ENCODE measurements at regions not wholly inside any gene's neighbourhood (a gene's known extent, or its start where the extent isn't known, plus 50 kb on each side); places are given as distances from the start of the nearest gene placed in this dataset.
"Not testable (repeated sequence)": the region's sequence is repeated elsewhere in the genome, so short reads cannot be mapped to it uniquely, and the experiment has no call there.

DNA sequence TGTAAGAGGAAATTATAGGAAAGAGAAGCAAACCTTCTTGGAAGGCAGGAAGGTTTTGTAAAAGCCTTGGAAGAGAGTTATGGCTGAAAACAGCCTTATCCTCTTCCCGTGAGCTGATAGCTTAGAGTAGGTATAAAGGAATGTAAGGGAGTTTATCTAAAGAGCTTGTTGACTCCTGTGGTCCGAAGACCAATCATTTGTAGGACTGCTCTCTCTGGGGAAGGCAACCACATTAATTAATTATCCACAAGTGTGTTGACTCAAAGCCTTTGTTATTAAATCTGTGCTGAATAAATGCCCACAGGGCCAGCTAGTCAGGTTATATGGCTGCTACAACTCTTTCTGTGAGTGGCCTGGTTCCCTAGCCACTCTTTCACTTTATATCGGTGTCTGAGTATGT is 452.1 kb upstream of the RASGRP1 start:
- H3K27me3 Mint-ChIP-seq (ENCODE audit: low read depth): peaks cover 11% of the 10 kb centered on the region
- H3K9me3 Mint-ChIP-seq: peaks cover 2% of the 10 kb centered on the region
- no peaks in the 10 kb centered on the region for H3K4me1 Mint-ChIP-seq (ENCODE audit: low read depth)
- H3K4me3 Mint-ChIP-seq: no peak overlapping the region
- no peak overlapping the region for H3K27ac Mint-ChIP-seq
- H3K36me3 Mint-ChIP-seq (ENCODE audit: low read depth): no peaks in the 10 kb centered on the region

DNA sequence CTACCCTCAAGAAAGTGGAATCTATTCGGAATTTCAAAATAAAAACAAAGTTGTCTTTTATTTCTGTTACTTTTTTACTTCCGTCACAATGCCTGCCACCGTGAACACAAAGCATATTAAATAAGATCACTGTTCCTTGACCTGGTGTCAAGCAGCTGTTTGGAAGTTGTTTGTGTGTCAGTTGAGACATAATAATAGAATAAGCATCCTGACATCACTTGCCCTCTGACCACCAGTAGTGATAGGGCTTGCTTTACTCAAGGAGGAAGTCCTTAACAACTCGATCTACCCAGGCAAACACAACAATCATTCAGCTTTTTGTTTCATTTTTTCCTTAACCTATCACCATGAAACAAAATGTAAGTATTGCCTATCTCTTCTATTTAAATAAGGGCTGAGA is 454.4 kb upstream of the RASGRP1 start:
- H3K4me1 Mint-ChIP-seq (ENCODE audit: low read depth): no peaks in the 10 kb centered on the region
- H3K4me3 Mint-ChIP-seq: no peak overlapping the region
- H3K27ac Mint-ChIP-seq: no peak overlapping the region
- H3K9me3 Mint-ChIP-seq: no peaks in the 10 kb centered on the region
- peaks cover 11% of the 10 kb centered on the region for H3K27me3 Mint-ChIP-seq (ENCODE audit: low read depth)
- no peaks in the 10 kb centered on the region for H3K36me3 Mint-ChIP-seq (ENCODE audit: low read depth)

DNA sequence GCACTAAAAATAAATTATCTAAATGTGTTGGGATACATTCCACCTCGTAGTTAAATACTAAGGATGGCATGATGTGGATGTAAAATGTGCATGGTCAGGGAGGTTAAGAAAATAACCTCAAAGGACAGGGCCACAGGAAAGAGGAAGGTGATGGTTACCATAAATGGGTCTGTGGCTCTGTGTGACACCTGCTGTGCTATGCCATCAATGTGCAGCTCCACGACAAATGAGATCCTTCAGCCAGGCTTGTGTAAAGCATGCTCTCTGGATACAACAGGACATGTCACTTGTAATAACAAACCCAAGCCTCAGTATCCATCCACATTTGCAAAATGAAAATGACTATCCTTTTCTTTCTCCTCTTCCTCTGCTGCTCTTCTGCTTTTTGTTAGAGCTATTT is 456.7 kb upstream of the RASGRP1 start:
- Mint-ChIP-seq H3K36me3 (ENCODE audit: low read depth) (no peaks in the 10 kb centered on the region), H3K4me1 (ENCODE audit: low read depth) (no peaks in the 10 kb centered on the region), H3K9me3 (no peaks in the 10 kb centered on the region), H3K27ac (no peak overlapping the region), H3K4me3 (no peak overlapping the region), H3K27me3 (ENCODE audit: low read depth) (peaks cover 11% of the 10 kb centered on the region)

DNA sequence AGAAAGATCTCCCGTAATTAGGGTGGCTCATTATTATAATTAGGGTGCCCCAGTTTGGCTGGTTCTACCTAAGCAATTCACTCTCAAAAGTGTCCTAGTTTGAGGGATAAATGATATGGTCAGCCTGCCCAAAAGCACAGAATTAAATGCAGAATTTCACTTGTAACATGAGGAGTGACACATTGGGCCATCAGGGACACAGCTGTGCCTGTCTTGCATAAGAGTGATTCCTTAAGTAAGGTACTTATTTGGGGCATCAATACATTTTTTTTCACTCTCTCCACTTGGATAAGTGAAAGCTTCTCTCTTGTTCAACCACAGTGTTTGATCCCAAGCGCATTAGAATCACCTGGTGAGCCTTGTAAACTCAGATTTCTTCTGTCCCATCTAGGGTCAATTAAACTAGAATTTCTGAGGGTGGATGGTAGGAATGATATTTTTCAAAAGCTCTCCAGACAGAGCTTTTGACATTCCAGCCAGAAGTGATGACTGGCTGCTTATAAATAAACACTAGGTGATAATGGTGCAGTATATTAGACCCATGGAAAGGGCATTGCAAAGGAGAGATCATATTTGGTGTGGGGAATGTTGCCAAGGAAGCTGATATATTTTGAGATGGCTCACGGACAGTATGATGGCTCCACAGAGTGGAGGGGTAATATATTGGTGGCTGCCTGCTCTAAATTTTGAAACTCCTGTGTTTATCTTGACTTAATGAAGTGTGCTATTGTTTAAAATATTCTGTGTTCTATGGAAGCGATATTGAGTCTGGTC is 458.1 kb upstream of the RASGRP1 start:
- Mint-ChIP-seq H3K36me3 (ENCODE audit: low read depth) (no peaks in the 10 kb centered on the region), H3K4me1 (ENCODE audit: low read depth) (no peaks in the 10 kb centered on the region), H3K4me3 (no peak overlapping the region), H3K9me3 (no peaks in the 10 kb centered on the region), H3K27ac (no peak overlapping the region), H3K27me3 (ENCODE audit: low read depth) (peaks cover 11% of the 10 kb centered on the region)

DNA sequence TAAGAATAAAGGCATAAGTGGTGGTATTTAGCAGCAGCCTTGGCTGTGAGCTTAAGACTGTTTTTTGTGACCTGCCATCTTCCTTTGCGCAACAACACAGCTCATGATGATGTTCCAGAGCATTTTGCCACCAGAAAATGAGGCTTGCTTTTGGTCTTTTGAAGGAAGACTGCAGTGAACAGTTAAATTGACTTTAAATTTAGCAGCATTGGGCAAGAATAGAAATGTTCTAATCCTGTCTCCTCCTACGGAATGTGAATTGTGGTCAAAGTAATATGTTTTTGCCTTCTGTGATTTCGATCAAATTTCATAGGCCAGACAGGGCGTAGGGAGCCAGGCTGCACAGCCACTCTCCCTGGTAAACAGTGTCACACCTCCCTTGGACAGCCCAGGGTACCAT is 460.7 kb upstream of the RASGRP1 start:
- H3K4me3 Mint-ChIP-seq: no peak overlapping the region
- no peaks in the 10 kb centered on the region for H3K9me3 Mint-ChIP-seq
- H3K36me3 Mint-ChIP-seq (ENCODE audit: low read depth): no peaks in the 10 kb centered on the region
- no peaks in the 10 kb centered on the region for H3K4me1 Mint-ChIP-seq (ENCODE audit: low read depth)
- H3K27ac Mint-ChIP-seq: no peak overlapping the region
- no peaks in the 10 kb centered on the region for H3K27me3 Mint-ChIP-seq (ENCODE audit: low read depth)

DNA sequence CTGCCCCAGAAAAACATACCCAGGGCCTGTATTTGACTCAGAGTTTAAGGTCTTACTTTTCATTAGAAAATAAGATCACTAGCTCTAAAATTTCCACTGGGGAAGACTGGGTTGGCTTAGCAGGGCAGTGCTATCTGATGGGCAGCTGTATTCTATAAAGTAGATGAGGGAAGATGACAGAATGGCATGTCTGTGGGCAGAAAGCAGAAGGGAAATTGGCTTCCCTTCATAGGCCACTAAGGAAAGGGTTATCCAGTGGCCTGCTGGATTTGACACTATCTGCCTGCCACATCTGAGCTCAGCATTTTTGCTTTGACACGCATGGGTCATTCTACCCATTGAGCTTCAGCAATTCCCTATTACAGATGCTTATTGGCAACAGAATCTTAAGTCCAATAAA is 461.3 kb upstream of the RASGRP1 start:
- H3K36me3 Mint-ChIP-seq (ENCODE audit: low read depth): no peaks in the 10 kb centered on the region

DNA sequence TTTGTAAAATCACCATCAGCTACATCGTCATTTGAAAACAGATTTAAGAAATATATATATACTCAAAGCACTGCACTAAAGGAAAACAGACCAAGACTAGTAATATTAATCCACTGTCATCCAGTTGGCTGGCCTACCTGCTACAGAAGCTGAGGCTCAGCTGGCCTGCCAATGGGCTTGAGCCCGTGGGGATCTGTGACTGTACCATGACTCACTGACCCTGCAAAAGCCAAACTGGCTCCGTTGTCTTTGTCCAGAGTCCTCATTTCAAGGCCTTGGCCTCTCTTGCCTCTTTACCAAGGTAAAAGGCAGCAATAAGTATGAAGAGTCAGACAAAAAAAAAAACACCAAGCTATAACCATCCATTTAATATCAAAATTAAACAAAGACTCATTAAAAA is 463.5 kb upstream of the RASGRP1 start:
- peaks cover 11% of the 10 kb centered on the region for H3K27me3 Mint-ChIP-seq (ENCODE audit: low read depth)
- no peaks in the 10 kb centered on the region for H3K9me3 Mint-ChIP-seq
- no peaks in the 10 kb centered on the region for H3K36me3 Mint-ChIP-seq (ENCODE audit: low read depth)
- no peak overlapping the region for H3K4me3 Mint-ChIP-seq
- H3K27ac Mint-ChIP-seq: no peak overlapping the region
- H3K4me1 Mint-ChIP-seq (ENCODE audit: low read depth): no peaks in the 10 kb centered on the region

More for the DNA sequence above, 461.3 kb upstream of the RASGRP1 start:
- no peaks in the 10 kb centered on the region for H3K9me3 Mint-ChIP-seq
- H3K4me1 Mint-ChIP-seq (ENCODE audit: low read depth): no peaks in the 10 kb centered on the region
- H3K27ac Mint-ChIP-seq: no peak overlapping the region
- no peak overlapping the region for H3K4me3 Mint-ChIP-seq
- H3K27me3 Mint-ChIP-seq (ENCODE audit: low read depth): peaks cover under 1% of the 10 kb centered on the region

DNA sequence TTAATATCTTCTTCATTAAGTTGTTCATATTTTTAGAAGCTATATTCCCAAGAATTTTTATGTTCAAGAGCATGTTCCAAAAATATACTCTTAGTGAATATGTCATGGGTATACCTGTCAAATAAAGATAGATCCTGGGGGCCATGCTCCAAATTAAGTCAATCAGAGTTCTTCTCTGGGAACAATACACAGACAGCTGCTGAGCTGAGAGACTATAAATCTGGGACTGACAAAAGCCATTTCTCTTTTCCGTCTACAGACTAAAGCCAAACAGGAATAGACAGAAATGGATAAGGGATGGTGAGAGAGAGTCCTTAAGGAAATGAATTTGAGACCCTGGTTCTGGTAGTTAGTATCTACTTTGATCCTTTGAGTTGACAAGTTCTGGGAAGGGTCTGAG is 465.1 kb upstream of the RASGRP1 start:
- Mint-ChIP-seq H3K27ac (no peak overlapping the region), H3K27me3 (ENCODE audit: low read depth) (peaks cover 16% of the 10 kb centered on the region), H3K9me3 (no peaks in the 10 kb centered on the region), H3K4me3 (no peak overlapping the region), H3K36me3 (ENCODE audit: low read depth) (no peaks in the 10 kb centered on the region), H3K4me1 (ENCODE audit: low read depth) (no peaks in the 10 kb centered on the region)

DNA sequence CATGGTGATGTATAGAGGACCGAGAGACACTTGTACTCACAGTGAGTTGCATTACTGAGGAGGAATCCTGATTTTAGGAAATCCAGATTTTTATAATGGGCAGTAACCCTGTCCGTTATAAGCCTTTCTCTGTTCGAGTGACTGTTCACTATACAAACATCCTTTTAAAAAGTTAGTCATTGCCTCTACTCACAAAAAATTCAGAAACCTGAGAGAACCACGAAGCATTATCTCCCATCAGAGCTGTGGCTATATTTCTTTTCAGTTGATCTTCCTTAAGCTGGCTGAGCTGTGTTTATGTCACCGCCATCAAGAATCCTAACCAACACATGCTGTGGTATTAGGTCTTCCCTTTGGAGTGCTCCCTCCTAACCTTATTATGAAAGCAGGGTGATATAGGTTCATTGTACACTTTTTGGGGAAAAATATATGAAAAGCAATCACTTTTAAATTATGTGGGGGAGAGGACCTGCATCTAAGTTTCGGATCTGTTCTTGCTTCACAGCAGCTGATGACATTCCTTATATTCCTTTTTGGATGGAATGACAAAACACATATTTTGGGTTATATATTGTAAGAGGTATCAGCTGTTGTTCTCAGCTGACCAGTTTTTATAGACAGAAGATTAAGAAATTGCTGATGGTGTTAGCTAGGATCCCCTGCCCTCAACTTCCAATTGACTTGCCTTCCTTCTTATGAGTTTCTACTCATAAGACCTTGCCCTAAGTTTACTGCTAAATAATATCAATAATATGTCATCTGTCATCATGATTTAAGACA is 465.9 kb upstream of the RASGRP1 start:
- Mint-ChIP-seq H3K27me3 (ENCODE audit: low read depth) (peaks cover 16% of the 10 kb centered on the region), H3K36me3 (ENCODE audit: low read depth) (no peaks in the 10 kb centered on the region), H3K27ac (no peak overlapping the region), H3K4me3 (no peak overlapping the region), H3K9me3 (no peaks in the 10 kb centered on the region), H3K4me1 (ENCODE audit: low read depth) (no peaks in the 10 kb centered on the region)

DNA sequence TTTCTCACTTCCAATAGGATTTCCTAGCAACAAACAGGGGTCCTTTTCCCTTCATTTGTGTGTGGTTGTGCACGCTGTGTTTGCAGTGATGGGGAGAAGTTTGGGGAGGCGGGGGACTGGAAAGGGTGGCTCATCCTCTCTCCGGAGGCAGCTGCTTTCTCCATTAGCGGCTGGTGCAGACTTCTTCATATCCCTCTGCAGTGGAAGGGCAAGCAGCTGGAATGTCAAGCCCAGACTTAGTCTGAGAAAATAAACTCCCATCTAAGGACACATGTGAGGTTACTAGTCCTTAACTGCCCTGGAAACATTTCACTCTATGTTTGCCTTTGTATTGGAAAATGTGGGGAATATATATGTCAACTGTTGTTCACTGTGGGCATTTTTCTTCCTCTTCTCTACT is 467.0 kb upstream of the RASGRP1 start:
- H3K4me1 Mint-ChIP-seq (ENCODE audit: low read depth): no peaks in the 10 kb centered on the region
- no peak overlapping the region for H3K27ac Mint-ChIP-seq
- no peaks in the 10 kb centered on the region for H3K9me3 Mint-ChIP-seq
- H3K4me3 Mint-ChIP-seq: no peak overlapping the region
- peaks cover 16% of the 10 kb centered on the region for H3K27me3 Mint-ChIP-seq (ENCODE audit: low read depth)
- H3K36me3 Mint-ChIP-seq (ENCODE audit: low read depth): no peaks in the 10 kb centered on the region

DNA sequence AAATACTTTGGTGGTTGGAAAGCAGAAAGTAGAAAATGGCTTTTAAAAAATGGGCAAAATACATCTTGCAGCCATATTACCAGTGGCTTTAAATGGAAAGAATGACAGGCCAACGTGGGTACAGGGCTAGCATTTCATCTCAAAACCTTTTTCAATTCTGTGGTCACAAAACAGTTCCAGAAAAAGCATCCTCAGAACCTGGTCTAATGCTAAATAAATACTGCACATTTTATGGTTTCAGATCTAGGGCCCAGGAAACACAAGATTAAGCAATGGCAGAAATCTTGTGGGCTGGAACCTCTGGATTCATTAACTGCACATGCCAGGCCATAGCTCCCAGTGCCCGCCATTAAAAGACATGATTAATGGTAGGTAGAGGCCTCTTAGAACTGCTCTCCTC is 470.2 kb upstream of the RASGRP1 start:
- Mint-ChIP-seq H3K4me3 (no peak overlapping the region), H3K27me3 (ENCODE audit: low read depth) (peaks cover 16% of the 10 kb centered on the region), H3K36me3 (ENCODE audit: low read depth) (no peaks in the 10 kb centered on the region), H3K4me1 (ENCODE audit: low read depth) (no peaks in the 10 kb centered on the region), H3K9me3 (no peaks in the 10 kb centered on the region), H3K27ac (no peak overlapping the region)

DNA sequence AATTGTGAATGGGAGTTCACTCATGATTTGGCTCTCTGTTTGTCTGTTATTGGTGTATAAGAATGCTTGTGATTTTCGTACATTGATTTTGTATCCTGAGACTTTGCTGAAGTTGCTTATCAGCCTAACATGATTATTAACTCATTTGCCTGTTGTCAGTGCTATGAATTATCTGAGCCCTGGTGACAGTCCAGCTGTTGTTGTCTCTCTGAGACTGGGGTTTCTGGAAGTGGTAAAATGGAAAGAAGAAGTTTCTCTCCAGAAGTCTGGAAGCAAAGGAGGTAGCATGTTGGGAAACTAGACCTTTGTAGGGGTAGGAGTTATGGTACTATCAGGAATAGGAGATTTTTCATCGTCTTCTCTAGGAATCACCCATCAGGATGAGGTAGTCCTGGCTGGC is 473.0 kb upstream of the RASGRP1 start:
- peaks cover 15% of the 10 kb centered on the region for H3K27me3 Mint-ChIP-seq (ENCODE audit: low read depth)
- not testable (repeated sequence) for H3K4me1 Mint-ChIP-seq (ENCODE audit: low read depth); H3K36me3 Mint-ChIP-seq (ENCODE audit: low read depth); H3K27ac Mint-ChIP-seq; H3K4me3 Mint-ChIP-seq; H3K9me3 Mint-ChIP-seq

DNA sequence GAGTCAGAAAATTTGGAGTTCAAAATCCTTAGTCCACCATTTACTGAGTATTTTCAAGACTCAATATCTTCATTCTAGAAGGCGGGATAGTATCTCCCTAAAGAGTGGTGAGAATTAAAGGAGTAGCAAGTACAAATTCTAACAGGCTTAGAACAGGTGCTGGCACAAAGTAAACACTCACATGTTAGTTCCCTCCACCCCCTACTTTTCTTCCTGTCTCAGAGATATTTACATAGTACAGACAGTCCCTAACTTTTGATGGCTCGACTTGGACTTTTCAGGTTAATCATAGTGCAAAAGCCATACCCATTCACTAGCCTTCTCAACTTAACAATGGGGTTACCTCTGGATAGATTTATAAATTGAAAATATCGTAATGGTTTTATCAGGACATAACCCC is 476.2 kb upstream of the RASGRP1 start:
- Mint-ChIP-seq H3K4me3 (no peak overlapping the region), H3K27ac (no peak overlapping the region), H3K9me3 (no peaks in the 10 kb centered on the region), H3K4me1 (ENCODE audit: low read depth) (no peaks in the 10 kb centered on the region), H3K27me3 (ENCODE audit: low read depth) (peaks cover 5% of the 10 kb centered on the region), H3K36me3 (ENCODE audit: low read depth) (no peaks in the 10 kb centered on the region)

DNA sequence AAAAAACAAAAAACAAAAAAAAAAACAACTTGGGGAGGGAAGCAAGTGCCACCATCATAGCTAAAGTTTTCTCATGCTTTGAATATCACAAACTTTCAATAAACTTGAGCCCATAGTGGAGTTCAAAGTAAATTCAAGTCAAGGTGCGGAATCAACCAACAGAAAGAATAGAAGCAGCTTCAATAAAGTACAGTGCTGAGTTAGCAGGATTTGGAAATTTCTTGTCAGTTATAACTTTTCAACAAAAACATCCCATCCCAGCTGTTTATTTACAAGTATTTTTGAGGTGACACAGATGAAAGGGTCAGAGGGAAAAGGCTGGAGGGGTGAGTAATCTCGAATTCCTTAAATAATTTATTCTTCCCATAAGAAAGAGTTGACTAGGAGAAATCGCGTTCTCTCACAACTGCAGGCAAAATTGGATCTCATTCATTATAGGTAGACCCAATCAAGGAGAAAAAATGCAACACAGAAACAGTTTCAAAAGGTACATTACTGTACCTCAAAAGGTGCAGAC is 477.4 kb upstream of the RASGRP1 start:
- Mint-ChIP-seq H3K9me3 (no peaks in the 10 kb centered on the region), H3K4me1 (ENCODE audit: low read depth) (no peaks in the 10 kb centered on the region), H3K36me3 (ENCODE audit: low read depth) (no peaks in the 10 kb centered on the region)

DNA sequence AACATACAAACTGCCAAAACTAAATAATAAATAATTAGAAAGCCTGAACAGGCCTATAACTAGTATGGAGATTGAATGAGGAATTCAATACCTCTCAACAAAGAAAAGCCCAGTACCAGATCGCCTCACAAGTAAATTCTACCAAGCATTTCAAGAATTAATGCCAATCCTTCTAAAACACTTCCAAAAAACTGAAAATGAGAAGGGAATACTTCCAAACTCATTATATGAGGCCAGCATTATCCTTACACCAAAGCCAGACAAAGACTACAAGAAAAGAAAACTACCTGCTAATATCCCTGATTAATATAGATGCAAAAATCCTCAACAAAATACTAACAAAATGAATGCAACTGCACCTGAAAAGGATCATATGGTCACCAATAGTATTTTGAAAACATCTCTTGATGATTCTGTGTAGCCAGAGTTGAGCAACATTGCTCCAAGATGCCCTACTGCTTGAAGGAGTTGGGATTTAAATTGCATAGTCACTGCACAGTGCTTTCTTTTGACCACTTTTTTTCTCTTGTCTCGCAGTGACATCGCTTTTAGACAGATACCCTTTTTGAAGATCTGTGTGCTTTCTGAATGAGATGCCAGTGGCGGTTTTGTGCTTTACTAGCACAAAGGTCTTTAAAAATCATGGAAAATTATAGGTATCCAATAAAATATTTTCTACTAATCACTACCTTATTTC is 487.2 kb upstream of the RASGRP1 start:
- H3K27me3 Mint-ChIP-seq (ENCODE audit: low read depth): peaks cover 9% of the 10 kb centered on the region
- no peak overlapping the region for H3K27ac Mint-ChIP-seq
- peaks cover 15% of the 10 kb centered on the region for H3K9me3 Mint-ChIP-seq
- no peaks in the 10 kb centered on the region for H3K36me3 Mint-ChIP-seq (ENCODE audit: low read depth)
- no peak overlapping the region for H3K4me3 Mint-ChIP-seq
- H3K4me1 Mint-ChIP-seq (ENCODE audit: low read depth): no peaks in the 10 kb centered on the region

More for the DNA sequence above, 477.4 kb upstream of the RASGRP1 start:
- Mint-ChIP-seq H3K27ac (no peak overlapping the region), H3K4me3 (no peak overlapping the region), H3K27me3 (ENCODE audit: low read depth) (peaks cover 5% of the 10 kb centered on the region)

Data from T-helper 1 cell treated with Interleukin-12 subunit alpha and Interleukin-12 subunit beta and Interleukin-4 antibody, amounts not matched to agents 30 μg/mL and 1 μg/mL, for 36 hours (primary cell).